ENCODE measurements at regions not wholly inside any gene's neighbourhood (a gene's known extent, or its start where the extent isn't known, plus 50 kb on each side); places are given as distances from the start of the nearest gene placed in this dataset.
"Not testable (repeated sequence)": the region's sequence is repeated elsewhere in the genome, so short reads cannot be mapped to it uniquely, and the experiment has no call there.

DNA sequence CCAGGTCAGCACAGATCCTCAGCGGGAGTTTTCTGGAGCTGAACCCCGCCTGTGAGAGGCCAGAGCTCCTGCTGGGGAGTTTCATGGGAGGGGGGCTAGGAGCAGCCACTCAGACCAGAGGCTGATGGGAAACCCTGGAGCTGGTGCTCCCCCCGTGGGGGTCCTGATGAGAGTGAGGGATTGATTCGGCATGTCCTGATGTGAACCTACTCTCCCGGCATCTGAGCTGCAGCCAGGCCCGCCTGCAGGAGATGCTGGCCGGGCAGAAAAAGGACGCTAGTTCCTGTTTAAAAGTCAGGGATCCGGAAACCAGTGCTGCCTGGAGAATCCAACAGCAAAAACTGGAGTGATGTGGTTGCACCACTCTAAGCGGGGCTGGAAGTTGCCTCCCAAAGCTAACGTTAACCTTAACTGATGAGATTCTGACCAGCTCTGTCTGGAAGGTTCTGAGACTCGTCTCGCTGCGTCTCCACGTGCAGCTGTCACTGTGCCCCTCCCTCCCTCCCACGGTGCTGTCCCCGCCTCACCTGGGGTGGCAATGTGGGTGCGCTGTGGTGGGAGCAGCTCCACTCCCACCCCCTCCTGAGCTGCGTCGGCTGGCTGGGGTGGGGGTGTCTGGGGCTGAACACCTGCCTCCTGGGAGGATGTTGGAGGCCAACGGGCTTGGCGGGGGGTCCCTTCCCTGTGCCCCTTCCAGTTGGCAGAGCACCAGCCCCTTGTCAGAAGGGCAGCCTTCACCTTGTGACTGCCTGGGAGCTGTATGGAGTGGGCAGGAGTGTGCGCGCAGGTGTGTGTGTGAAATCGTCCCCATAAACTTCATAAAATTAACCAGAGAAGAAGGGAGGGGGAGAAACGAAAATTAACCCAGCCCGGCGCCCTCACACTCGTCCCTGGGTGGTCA is 96.0 kb upstream of the LRPAP1 start:
- H3K9me3 Mint-ChIP-seq: not testable (repeated sequence)

DNA sequence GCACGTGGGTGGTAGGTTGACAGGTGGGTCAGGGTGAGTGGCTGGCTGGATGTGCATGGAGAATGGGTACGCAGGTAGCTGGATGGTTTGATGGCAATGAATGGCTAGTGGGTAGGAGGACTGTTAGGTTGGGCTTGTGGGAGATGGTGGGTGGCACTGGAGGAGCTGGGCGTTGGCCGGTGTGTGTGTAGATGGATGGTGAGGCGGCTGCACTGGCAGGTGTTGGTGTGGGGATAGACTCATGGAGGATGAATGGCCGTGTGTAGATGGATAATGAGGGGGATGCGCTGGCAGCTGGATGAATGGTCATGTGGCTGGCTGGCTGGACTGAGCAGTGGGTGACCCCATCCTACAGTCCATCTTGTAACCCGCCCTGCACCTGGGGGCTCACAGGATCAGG is 95.2 kb upstream of the LRPAP1 start:
- H3K9me3 Mint-ChIP-seq; H3K27me3 Mint-ChIP-seq; DNase-seq; intact Hi-C loops (cut with micrococcal nuclease); H3K27ac Mint-ChIP-seq; H3K4me3 Mint-ChIP-seq; H3K4me1 Mint-ChIP-seq; H3K36me3 Mint-ChIP-seq (ENCODE audit: low read depth): not testable (repeated sequence)

More for the DNA sequence above, 96.0 kb upstream of the LRPAP1 start:
- DNase-seq; H3K4me3 Mint-ChIP-seq; H3K27me3 Mint-ChIP-seq; intact Hi-C loops (cut with micrococcal nuclease); H3K4me1 Mint-ChIP-seq; H3K36me3 Mint-ChIP-seq (ENCODE audit: low read depth); H3K27ac Mint-ChIP-seq: not testable (repeated sequence)

DNA sequence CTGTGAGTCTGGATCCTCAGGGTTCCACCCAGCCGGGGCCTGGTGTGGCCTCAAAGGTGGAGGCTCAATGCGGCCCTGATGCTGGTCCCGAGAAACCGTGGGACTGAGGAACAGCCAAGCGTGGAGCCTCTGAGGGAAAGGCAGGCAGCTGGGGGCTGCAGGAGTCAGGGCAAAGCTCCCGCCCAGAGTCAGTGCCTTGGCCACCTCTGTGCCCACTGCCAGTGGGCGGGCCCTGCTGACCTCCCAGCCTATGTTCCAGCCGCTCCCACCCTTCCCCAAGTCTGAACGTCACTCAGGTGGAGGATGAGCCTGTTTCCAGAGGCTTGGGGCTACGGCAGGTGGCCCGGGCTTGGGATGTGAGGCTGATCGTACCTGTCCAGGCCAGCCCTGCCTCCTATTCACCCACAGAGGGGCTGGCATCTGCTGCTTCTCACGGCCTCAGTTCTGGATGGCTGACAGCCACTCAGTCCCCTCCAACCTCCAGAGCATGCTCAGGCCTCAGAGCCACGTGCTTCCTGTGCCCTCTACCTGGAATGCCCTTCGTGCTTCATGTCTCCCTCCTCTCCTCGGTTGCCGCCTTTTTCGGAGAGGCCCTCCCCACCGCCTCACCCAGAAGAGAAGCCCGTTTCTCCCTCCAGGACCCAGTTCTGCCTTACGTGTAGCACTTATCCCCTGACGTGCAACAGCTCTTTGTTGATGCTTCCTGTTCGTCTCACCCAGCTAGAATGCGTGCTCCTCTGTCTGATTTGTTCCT is 94.1 kb upstream of the LRPAP1 start:
- intact Hi-C loops (cut with micrococcal nuclease); H3K4me3 Mint-ChIP-seq; H3K4me1 Mint-ChIP-seq; H3K27me3 Mint-ChIP-seq; H3K9me3 Mint-ChIP-seq; H3K27ac Mint-ChIP-seq; DNase-seq; H3K36me3 Mint-ChIP-seq (ENCODE audit: low read depth): not testable (repeated sequence)

DNA sequence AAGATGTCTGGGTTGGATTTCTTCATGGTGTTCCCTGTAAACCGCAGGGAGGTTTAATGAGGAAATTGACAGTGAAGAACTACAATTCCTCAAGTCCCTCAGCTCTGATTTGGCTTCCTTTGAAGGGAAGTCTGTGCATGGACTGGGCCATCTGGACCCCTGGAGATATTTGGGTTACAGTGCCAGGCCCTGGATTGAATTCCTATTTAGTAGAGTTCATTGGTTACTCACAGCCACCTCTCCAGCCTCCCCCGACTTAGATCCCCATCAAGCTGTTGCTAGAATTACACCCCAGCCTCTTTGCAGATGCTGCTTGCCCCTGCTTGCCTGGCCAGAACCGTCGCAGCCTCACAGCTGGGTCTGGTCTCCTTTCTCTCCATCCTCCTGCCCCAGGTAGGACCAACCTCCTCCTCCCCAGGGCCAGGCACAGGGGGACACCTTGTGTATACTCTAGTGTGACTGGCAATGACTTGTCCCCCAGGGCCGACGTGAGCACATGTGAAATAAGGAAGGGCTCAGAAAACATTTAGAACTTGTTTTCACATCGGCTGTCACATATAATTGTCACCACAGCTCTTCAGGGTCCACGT is 93.2 kb upstream of the LRPAP1 start:
- H3K27ac Mint-ChIP-seq; H3K4me1 Mint-ChIP-seq; intact Hi-C loops (cut with micrococcal nuclease); H3K4me3 Mint-ChIP-seq; H3K27me3 Mint-ChIP-seq; H3K9me3 Mint-ChIP-seq; H3K36me3 Mint-ChIP-seq (ENCODE audit: low read depth); DNase-seq: not testable (repeated sequence)

DNA sequence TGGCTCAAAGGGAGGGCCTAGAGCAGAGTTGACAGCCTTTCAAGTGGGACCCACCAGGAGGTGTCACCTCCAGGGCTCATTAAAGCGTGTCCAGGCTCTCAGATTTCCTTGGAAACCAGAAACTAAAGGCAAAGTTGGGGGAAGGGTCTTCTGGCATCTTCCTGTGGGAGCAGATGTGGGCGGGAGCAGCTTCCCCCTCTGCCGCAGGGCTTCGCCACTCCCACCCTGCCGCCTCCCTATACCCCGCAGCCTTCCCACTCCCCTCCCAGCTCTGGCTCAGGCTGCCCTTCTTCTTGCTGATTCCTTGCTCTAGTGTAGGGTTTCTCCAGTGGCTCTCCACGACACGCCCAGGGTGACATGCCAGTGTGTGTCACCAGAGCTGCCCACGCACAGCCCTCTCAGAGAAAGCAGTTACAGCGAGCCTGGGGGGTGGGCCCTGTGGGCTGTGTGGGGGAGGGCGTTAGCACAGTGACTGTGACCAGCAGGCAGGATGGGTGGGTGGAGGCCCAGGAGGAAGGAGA is 91.6 kb upstream of the LRPAP1 start:
- H3K36me3 Mint-ChIP-seq (ENCODE audit: low read depth); H3K27me3 Mint-ChIP-seq; H3K4me3 Mint-ChIP-seq; H3K4me1 Mint-ChIP-seq; intact Hi-C loops (cut with micrococcal nuclease); DNase-seq; H3K27ac Mint-ChIP-seq; H3K9me3 Mint-ChIP-seq: not testable (repeated sequence)

DNA sequence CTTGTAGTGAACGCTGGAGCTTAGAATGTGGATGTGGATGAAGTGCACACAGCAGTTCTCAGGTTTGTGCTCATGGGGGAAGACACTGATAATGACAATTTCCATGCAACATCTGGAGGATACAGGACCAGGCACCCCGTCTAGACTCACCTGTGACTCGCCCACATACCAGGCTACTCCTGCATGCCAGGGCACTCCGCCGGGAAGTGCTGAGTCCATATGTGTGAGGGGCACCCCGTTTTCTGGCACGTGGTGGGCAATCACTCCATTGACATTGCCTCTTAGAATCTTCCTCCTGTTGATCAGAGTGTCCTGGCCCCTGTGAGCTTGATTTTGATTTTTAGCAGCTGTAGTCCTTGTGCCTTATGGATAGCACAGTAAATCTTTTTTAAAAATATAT is 90.9 kb upstream of the LRPAP1 start:
- no peak for DNase-seq
- peaks cover 2% of the 10 kb centered on the region for H3K27me3 Mint-ChIP-seq
- peaks cover 3% of the 10 kb centered on the region for H3K4me1 Mint-ChIP-seq
- H3K9me3 Mint-ChIP-seq: no peaks in the 10 kb centered on the region
- intact Hi-C loops (cut with micrococcal nuclease): no loop called here
- H3K27ac Mint-ChIP-seq: no peak overlapping the region
- H3K36me3 Mint-ChIP-seq (ENCODE audit: low read depth): no peaks in the 10 kb centered on the region
- H3K4me3 Mint-ChIP-seq: no peak overlapping the region

DNA sequence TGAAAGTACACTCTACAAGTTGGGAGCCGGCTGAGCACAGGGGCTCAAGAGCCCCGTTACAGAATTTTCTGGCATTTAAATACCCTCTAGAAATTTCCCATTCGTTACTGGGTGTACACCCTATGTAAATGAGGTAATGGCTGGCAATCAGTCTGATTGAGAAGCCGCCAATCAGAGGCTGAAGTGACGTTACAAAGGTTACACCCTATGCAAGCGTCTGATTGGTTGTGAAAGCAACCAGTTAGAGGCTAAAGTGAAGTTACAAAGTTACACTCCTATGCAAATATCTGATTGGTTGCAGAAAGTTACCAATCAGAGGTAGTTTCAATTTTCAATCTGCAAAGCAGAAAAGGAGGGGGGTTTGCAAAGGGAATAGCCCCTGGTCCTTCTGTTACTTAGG is 88.1 kb upstream of the LRPAP1 start:
- H3K27ac Mint-ChIP-seq; H3K27me3 Mint-ChIP-seq; intact Hi-C loops (cut with micrococcal nuclease); H3K4me3 Mint-ChIP-seq; DNase-seq; H3K9me3 Mint-ChIP-seq; H3K36me3 Mint-ChIP-seq (ENCODE audit: low read depth); H3K4me1 Mint-ChIP-seq: not testable (repeated sequence)

DNA sequence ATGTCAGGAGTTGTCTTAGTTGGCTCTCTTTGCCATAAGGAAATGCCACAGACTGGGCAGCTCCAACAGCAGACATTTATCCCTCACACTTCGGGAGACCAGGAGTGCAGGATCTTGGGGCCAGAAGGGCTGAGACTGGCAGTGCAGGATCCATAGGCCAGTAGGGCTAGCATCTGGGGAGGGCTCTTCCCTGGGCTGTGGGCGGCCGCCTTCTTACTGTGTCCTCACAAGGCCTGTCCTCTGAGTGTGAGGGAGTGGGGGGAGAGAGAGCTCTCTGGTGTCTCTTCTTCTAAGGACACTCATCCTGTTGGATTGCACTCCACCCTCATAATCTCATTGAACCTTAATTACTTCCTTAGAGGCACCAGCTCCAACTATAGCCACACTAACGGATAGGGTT is 87.5 kb upstream of the LRPAP1 start:
- H3K9me3 Mint-ChIP-seq; intact Hi-C loops (cut with micrococcal nuclease); H3K27ac Mint-ChIP-seq; DNase-seq; H3K4me3 Mint-ChIP-seq; H3K27me3 Mint-ChIP-seq; H3K36me3 Mint-ChIP-seq (ENCODE audit: low read depth); H3K4me1 Mint-ChIP-seq: not testable (repeated sequence)

DNA sequence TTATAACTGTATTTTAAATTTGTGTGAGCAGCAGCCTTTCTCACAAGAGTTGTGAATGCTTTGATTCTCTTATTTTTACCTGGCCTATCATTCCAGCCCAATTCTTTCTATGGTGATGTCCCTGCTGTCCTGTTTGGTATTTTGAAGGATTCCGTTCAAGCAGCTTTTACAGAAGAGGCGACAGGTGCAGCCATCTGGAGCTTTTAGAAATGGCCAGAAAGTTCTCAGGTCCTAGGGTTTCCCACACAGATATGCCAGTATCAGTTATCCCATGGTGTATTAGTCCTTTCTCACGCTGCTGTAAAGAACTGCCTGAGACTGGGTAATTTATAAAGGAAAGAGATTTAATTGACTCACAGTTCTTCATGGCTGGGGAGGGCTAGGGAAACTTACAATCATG is 86.1 kb upstream of the LRPAP1 start:
- H3K27me3 Mint-ChIP-seq; H3K4me3 Mint-ChIP-seq; H3K9me3 Mint-ChIP-seq; intact Hi-C loops (cut with micrococcal nuclease); H3K4me1 Mint-ChIP-seq; H3K27ac Mint-ChIP-seq; DNase-seq; H3K36me3 Mint-ChIP-seq (ENCODE audit: low read depth): not testable (repeated sequence)

DNA sequence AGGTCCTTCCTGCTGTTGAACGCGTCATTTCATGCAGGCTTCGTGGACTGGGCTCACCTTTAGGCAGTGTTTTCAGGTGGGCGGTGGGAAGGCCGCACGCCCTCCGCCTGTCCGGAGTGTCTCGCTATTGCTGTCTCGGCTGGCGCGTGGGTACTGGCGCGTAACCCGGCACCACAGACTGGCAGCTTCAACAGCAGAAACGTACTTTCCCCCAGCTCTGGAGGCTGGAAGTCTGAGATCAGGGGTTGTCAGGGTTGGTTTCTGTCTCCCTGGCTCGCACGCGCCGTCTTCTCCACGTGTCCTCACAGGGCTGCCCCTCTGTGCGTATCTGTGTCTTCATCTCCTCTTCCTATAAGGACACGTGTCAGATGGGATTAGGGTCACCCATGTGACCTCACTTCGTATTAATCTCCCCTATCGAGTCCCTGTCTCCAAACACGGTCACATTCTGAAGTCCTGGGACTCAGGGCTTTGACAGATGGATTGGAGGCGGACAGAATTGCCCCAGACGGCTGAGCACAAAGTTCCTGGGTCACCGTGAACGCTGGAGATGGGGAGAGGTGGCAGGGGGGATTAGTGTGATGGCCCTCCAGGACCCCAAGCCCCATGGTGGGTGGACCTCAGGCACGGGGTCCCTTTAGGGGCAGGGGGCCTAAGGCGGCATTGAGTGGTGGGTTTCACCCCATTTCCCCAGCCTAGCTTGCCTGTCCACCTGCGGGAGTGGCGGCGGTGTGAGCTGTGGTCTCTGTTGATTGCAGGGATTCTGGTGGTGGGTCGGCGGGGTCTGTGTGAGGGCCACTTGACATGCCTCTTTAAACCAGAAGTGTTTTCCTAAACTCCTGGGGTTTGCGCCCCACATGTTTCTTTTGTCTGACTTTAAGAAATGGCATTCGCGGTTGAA is 83.4 kb upstream of the LRPAP1 start:
- Mint-ChIP-seq H3K36me3 (ENCODE audit: low read depth) (no peaks in the 10 kb centered on the region), H3K27me3 (peaks cover 2% of the 10 kb centered on the region), H3K4me3 (no peak overlapping the region), H3K9me3 (peaks cover 10% of the 10 kb centered on the region), H3K4me1 (peaks cover 3% of the 10 kb centered on the region), H3K27ac (no peak overlapping the region)
- intact Hi-C loops (cut with micrococcal nuclease): no loop called here
- DNase-seq: no peak

DNA sequence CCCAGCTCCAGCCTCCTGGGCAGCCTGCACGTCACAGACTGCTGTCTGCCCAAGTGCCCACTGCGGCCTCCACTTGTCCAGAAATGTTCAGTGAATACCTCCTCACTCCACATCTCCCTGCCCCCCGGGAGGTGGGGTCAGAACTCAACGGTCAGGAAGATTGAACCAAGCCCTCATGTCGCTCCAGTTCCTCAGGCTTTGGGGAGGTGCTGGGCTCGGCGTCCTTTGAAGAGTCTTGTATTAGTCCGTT is 82.4 kb upstream of the LRPAP1 start:
- intact Hi-C loops (cut with micrococcal nuclease): no loop called here
- Mint-ChIP-seq H3K27me3 (peaks cover 2% of the 10 kb centered on the region), H3K4me3 (no peak overlapping the region), H3K4me1 (no peaks in the 10 kb centered on the region), H3K9me3 (peaks cover 16% of the 10 kb centered on the region), H3K36me3 (ENCODE audit: low read depth) (no peaks in the 10 kb centered on the region), H3K27ac (no peak overlapping the region)
- no peak for DNase-seq

DNA sequence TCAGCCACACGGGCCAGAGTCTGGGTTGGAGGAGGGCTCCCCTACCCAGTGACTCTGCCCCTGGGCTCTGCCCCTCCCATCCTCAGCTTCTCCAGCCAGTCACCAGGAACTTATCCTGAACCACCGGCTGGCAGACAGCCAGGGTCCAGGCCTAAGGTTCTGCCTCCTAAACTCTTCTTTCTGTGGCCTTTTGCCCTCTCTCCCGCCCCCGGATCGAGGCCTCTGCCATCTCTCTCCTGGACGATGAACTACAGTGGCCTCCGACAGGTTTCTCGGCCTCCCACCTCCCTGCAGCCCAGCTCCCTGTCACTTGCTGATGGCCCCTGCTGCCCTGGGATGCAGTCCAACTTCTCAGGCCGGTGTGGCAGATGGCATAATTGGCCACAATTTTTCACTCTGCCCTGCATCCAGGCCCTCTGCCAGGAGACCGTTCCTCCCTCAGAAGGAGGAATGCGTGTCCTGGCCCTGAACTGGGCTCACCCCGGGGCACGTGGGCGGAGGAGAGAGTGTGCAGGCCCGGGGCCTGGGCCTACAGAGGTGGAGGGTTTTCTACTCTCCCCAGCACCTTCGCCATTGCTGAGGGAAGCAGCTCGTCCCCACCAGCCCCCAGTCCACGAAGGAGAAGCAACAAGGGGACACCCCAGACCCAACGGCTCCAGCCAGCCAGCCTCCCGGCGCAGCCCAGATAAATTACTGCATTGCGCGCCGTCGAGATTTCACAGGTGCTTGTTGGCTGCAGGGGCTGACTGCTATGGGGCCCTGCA is 81.9 kb upstream of the LRPAP1 start:
- no peaks in the 10 kb centered on the region for H3K36me3 Mint-ChIP-seq (ENCODE audit: low read depth)
- intact Hi-C loops (cut with micrococcal nuclease): no loop called here
- H3K4me3 Mint-ChIP-seq: no peak overlapping the region
- H3K27ac Mint-ChIP-seq: no peak overlapping the region
- no peaks in the 10 kb centered on the region for H3K4me1 Mint-ChIP-seq
- no peak for DNase-seq
- peaks cover 2% of the 10 kb centered on the region for H3K27me3 Mint-ChIP-seq
- H3K9me3 Mint-ChIP-seq: peaks cover 17% of the 10 kb centered on the region

DNA sequence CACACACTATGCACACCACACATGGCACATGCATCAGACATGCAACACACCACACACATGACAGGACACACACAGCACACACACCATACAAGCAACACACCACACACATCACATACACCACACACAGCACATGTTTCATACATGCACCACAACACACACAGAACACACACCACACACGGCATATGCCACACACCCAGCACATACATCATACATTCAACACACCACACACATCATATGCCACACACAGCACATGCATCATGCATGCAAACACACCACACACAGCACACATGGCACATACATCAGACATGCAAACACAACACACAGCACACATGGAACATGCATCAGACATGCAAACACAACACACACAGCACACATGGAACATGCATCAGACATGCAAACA is 80.7 kb upstream of the LRPAP1 start:
- peaks cover 2% of the 10 kb centered on the region for H3K27me3 Mint-ChIP-seq
- DNase-seq: no peak
- no peak overlapping the region for H3K4me3 Mint-ChIP-seq
- H3K27ac Mint-ChIP-seq: no peak overlapping the region
- intact Hi-C loops (cut with micrococcal nuclease): no loop called here
- no peaks in the 10 kb centered on the region for H3K4me1 Mint-ChIP-seq
- peaks cover 17% of the 10 kb centered on the region for H3K9me3 Mint-ChIP-seq
- no peaks in the 10 kb centered on the region for H3K36me3 Mint-ChIP-seq (ENCODE audit: low read depth)
